ENCODE measurements at regions not wholly inside any gene's neighbourhood (a gene's known extent, or its start where the extent isn't known, plus 50 kb on each side); places are given as distances from the start of the nearest gene placed in this dataset.

- no peak overlapping the region for H3K4me3 ChIP-seq (ENCODE audit: control insufficient read depth, low read depth, low read length)
- DNase-seq (ENCODE audit: low read depth), result no peak
- no peak for TF ChIP-seq CTCF (IDR thresholded peaks at IDR 0.05; ENCODE audit: control insufficient read depth, insufficient read depth, low read depth, low read length, missing control alignments)
Observed at GRCh38 chrX:9163214-9163709, 129.3 kb upstream of the FAM9B start.

GRCh38 chrX:9164086-9164485 is 130.2 kb upstream of the FAM9B start:
- no peak overlapping the region for H3K4me3 ChIP-seq (ENCODE audit: control insufficient read depth, low read depth, low read length)
- DNase-seq (ENCODE audit: low read depth), result no peak
- TF ChIP-seq CTCF (IDR thresholded peaks at IDR 0.05; ENCODE audit: control insufficient read depth, insufficient read depth, low read depth, low read length, missing control alignments), result no peak

- no peak for DNase-seq (ENCODE audit: low read depth)
- TF ChIP-seq CTCF (IDR thresholded peaks at IDR 0.05; ENCODE audit: control insufficient read depth, insufficient read depth, low read depth, low read length, missing control alignments), result no peak
- no peak overlapping the region for H3K4me3 ChIP-seq (ENCODE audit: control insufficient read depth, low read depth, low read length)
Observed at GRCh38 chrX:9164533-9165426, 130.9 kb upstream of the FAM9B start.

GRCh38 chrX:9166584-9166944 is 132.6 kb upstream of the FAM9B start:
- H3K4me3 ChIP-seq (ENCODE audit: control insufficient read depth, low read depth, low read length), result no peak overlapping the region
- DNase-seq (ENCODE audit: low read depth), result no peak
- no peak for TF ChIP-seq CTCF (IDR thresholded peaks at IDR 0.05; ENCODE audit: control insufficient read depth, insufficient read depth, low read depth, low read length, missing control alignments)

GRCh38 chrX:9171841-9172463 is 138.0 kb upstream of the FAM9B start:
- TF ChIP-seq CTCF (IDR thresholded peaks at IDR 0.05; ENCODE audit: control insufficient read depth, insufficient read depth, low read depth, low read length, missing control alignments), result no peak
- no peak for DNase-seq (ENCODE audit: low read depth)
- no peak overlapping the region for H3K4me3 ChIP-seq (ENCODE audit: control insufficient read depth, low read depth, low read length)

GRCh38 chrX:9172464-9172850 is 138.5 kb upstream of the FAM9B start:
- no peak for TF ChIP-seq CTCF (IDR thresholded peaks at IDR 0.05; ENCODE audit: control insufficient read depth, insufficient read depth, low read depth, low read length, missing control alignments)
- H3K4me3 ChIP-seq (ENCODE audit: control insufficient read depth, low read depth, low read length), result no peak overlapping the region
- no peak for DNase-seq (ENCODE audit: low read depth)

Measured in AG09309 (cell line).